ENCODE measurements at regions not wholly inside any gene's neighbourhood (a gene's known extent, or its start where the extent isn't known, plus 50 kb on each side); places are given as distances from the start of the nearest gene placed in this dataset.

GRCh38 chr22:48142388-48142787 is 1379.9 kb downstream of the TBC1D22A start:
- TF ChIP-seq, protein P1, sequence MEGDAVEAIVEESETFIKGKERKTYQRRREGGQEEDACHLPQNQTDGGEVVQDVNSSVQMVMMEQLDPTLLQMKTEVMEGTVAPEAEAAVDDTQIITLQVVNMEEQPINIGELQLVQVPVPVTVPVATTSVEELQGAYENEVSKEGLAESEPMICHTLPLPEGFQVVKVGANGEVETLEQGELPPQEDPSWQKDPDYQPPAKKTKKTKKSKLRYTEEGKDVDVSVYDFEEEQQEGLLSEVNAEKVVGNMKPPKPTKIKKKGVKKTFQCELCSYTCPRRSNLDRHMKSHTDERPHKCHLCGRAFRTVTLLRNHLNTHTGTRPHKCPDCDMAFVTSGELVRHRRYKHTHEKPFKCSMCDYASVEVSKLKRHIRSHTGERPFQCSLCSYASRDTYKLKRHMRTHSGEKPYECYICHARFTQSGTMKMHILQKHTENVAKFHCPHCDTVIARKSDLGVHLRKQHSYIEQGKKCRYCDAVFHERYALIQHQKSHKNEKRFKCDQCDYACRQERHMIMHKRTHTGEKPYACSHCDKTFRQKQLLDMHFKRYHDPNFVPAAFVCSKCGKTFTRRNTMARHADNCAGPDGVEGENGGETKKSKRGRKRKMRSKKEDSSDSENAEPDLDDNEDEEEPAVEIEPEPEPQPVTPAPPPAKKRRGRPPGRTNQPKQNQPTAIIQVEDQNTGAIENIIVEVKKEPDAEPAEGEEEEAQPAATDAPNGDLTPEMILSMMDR (IDR thresholded peaks at IDR 0.05; ENCODE audit: insufficient read depth, low read length, poor library complexity, severe bottlenecking) = no peak
- TF ChIP-seq EZH2phosphoT487 (conservative IDR thresholded peaks at IDR 0.05; ENCODE audit: low read length) = no peak
